PC-3 (cell line): ENCODE measurements at regions not wholly inside any gene's neighbourhood (a gene's known extent, or its start where the extent isn't known, plus 50 kb on each side); places are given as distances from the start of the nearest gene placed in this dataset.
"Not testable (repeated sequence)": the region's sequence is repeated elsewhere in the genome, so short reads cannot be mapped to it uniquely, and the experiment has no call there.

Experiments
- ATAC-seq: fragments of 200-7000 bp; cut with Tn5 transposase; 2 replicates; pipeline ENCODE4 v1.9.1; 2020; ENCODE audit warnings: mild to moderate bottlenecking, moderate library complexity
- BruUV-seq: library from RNA; stranded (reverse); fragments of 400-500 nt; replicated peaks from 2 replicates; lab custom pipeline; 2021; lab: Mats Ljungman, UMichigan
- CTCF ChIA-PET: fragments of 300-600 bp; sonication (Branson Sonifier 250); formaldehyde crosslinking; loops from one replicate; lab custom pipeline; 2022; ENCODE audit warnings: antibody characterized with exemption; lab: Charles Lee
- POLR2A ChIA-PET: fragments of 300-600 bp; sonication (Branson Sonifier 250); formaldehyde crosslinking; loops from one replicate; lab custom pipeline; 2022; ENCODE audit warnings: antibody characterized with exemption; ENCODE audit not compliant: unreplicated experiment; lab: Charles Lee
- DNase-seq: peaks from one replicate; pipeline ENCODE4 v3.0.0-alpha.2; 2015
- H2AFZ ChIP-seq: fragments of 300-600 bp; sonication (generic); 2 replicates; pipeline ENCODE4 v1.6.0; 2016; ENCODE audit warnings: antibody characterized with exemption, low read length
- H3F3A ChIP-seq: fragments of 300-600 bp; sonication (generic); one replicate; pipeline ENCODE4 v1.6.0; 2017; ENCODE audit warnings: antibody characterized with exemption, low read length, control low read depth, mild to moderate bottlenecking; ENCODE audit not compliant: unreplicated experiment
- H3K27ac ChIP-seq: fragments of 300-600 bp; sonication (generic); 2 replicates; pipeline ENCODE4 v1.5.1; 2016; ENCODE audit warnings: mild to moderate bottlenecking, low read length
- H3K27me3 ChIP-seq: fragments of 300-600 bp; sonication (generic); 2 replicates; pipeline ENCODE4 v1.6.1; 2016; ENCODE audit warnings: low read length, mixed read lengths
- H3K36me3 ChIP-seq: fragments of 300-600 bp; sonication (generic); 2 replicates; pipeline ENCODE4 v1.6.1; 2016; ENCODE audit warnings: low read depth, mixed run types, low read length, mixed read lengths
- H3K4me1 ChIP-seq: fragments of 300-600 bp; sonication (generic); 2 replicates; pipeline ENCODE4 v1.5.1; 2016; ENCODE audit warnings: low read length; ENCODE audit not compliant: insufficient read depth
- H3K4me2 ChIP-seq: fragments of 300-600 bp; sonication (generic); 2 replicates; pipeline ENCODE4 v1.6.0; 2016; ENCODE audit warnings: low read length
- H3K4me3 ChIP-seq: fragments of 300-600 bp; sonication (generic); 2 replicates; pipeline ENCODE4 v1.5.1; 2016; ENCODE audit warnings: mild to moderate bottlenecking, low read length, mixed read lengths
- H3K79me2 ChIP-seq: fragments of 300-600 bp; sonication (generic); 2 replicates; pipeline ENCODE4 v1.6.1; 2017; ENCODE audit warnings: low read length, mixed read lengths
- H3K9ac ChIP-seq: fragments of 300-600 bp; sonication (generic); 2 replicates; pipeline ENCODE4 v1.6.0; 2016; ENCODE audit warnings: mild to moderate bottlenecking, low read length
- H3K9me2 ChIP-seq: fragments of 300-600 bp; sonication (generic); replicated peaks from 2 replicates; pipeline ENCODE4 v1.6.1; 2016; ENCODE audit warnings: mixed run types, low read length, mixed read lengths
- H3K9me3 ChIP-seq: fragments of 300-600 bp; sonication (generic); 2 replicates; pipeline ENCODE4 v1.6.1; 2016; ENCODE audit warnings: low read length, mixed read lengths
- H4K20me1 ChIP-seq: fragments of 300-600 bp; sonication (generic); 2 replicates; pipeline ENCODE4 v1.6.1; 2016; ENCODE audit warnings: low read length, mixed read lengths
- CTCF ChIP-seq: fragments of 300-600 bp; sonication (generic); conservative IDR thresholded peaks from 2 replicates; pipeline ENCODE4 v1.5.1; 2017; ENCODE audit warnings: antibody characterized with exemption, low read depth, mild to moderate bottlenecking, low read length
- EZH2 ChIP-seq: fragments of 300-600 bp; sonication (generic); IDR thresholded peaks from one replicate; pipeline ENCODE4 v1.6.1; 2017; ENCODE audit warnings: antibody characterized with exemption, mild to moderate bottlenecking, low read length; ENCODE audit not compliant: unreplicated experiment
- EZH2phosphoT487 ChIP-seq: fragments of 300-600 bp; sonication (generic); IDR thresholded peaks from 2 replicates; pipeline ENCODE4 v1.6.1; 2018; ENCODE audit warnings: mild to moderate bottlenecking, antibody characterized with exemption, low read length, borderline replicate concordance
- intact Hi-C: fragments of 100-400 bp; cut with micrococcal nuclease; formaldehyde crosslinking; loops from 2 replicates; pipeline ENCODE4 v1.9.0; 2023

- CTCF ChIA-PET, result no interaction called here
- Histone ChIP-seq H3K36me3 (no peaks in the 10 kb centered on the region), H3F3A (no peaks in the 10 kb centered on the region), H2AFZ (0 out of 2 replicates have a peak overlapping the region, but pooled peaks have one; percentile 8), H3K9me2 (no peaks in the 10 kb centered on the region), H3K4me1 (no peaks in the 10 kb centered on the region), H3K27me3 (no peaks in the 10 kb centered on the region), H3K27ac (no peak overlapping the region), H3K9me3 (no peaks in the 10 kb centered on the region), H3K4me2 (no peak overlapping the region), H3K4me3 (no peak overlapping the region), H3K9ac (no peak overlapping the region), H4K20me1 (no peaks in the 10 kb centered on the region), H3K79me2 (no peaks in the 10 kb centered on the region)
- DNase-seq, result peak; percentile 37
- POLR2A ChIA-PET, result no interaction called here
- no peak; the same call in 1 of the 2 replicates for ATAC-seq
- TF ChIP-seq EZH2phosphoT487, result no peak
- TF ChIP-seq CTCF, result no peak
- no peak for TF ChIP-seq EZH2
- intact Hi-C loops, result no loop called here
- no TSS peak for BruUV-seq
These were observed 159.8 kb downstream of the ZFP64 start for GRCh38 chr20:52031563-52032303.

GRCh38 chr20:52031206-52031562 is 160.4 kb downstream of the ZFP64 start:
- intact Hi-C loops, result no loop called here
- ATAC-seq, result no peak
- no peak overlapping the region for H3K4me2 ChIP-seq

GRCh38 chr20:52029129-52029528 is 162.4 kb downstream of the ZFP64 start:
- H3K4me2 ChIP-seq, H3K79me2 ChIP-seq, POLR2A ChIA-PET, H3K36me3 ChIP-seq, DNase-seq, H3K9ac ChIP-seq, H3K9me2 ChIP-seq, CTCF ChIA-PET, H3K4me3 ChIP-seq, H3K9me3 ChIP-seq, intact Hi-C loops, H3F3A ChIP-seq, H3K4me1 ChIP-seq, H4K20me1 ChIP-seq, H2AFZ ChIP-seq, ATAC-seq, H3K27ac ChIP-seq, H3K27me3 ChIP-seq, BruUV-seq: not testable (repeated sequence)

More at GRCh38 chr20:52031206-52031562, 160.4 kb downstream of the ZFP64 start:
- Histone ChIP-seq H3K4me1 (no peaks in the 10 kb centered on the region), H3K79me2 (no peaks in the 10 kb centered on the region), H3K27me3 (no peaks in the 10 kb centered on the region), H3K27ac (no peak overlapping the region), H3K4me3 (no peak overlapping the region), H3K36me3 (no peaks in the 10 kb centered on the region), H3K9me2 (no peaks in the 10 kb centered on the region), H4K20me1 (no peaks in the 10 kb centered on the region), H3K9ac (no peak overlapping the region), H2AFZ (no peak overlapping the region), H3F3A (no peaks in the 10 kb centered on the region), H3K9me3 (no peaks in the 10 kb centered on the region)
- ChIA-PET POLR2A (no interaction called here), CTCF (no interaction called here)
- DNase-seq, result no peak
- BruUV-seq, result no TSS peak
- no peak for TF ChIP-seq CTCF
- no peak for TF ChIP-seq EZH2
- TF ChIP-seq EZH2phosphoT487, result no peak
